Peyer's patch (tissue), 4 donors: ENCODE measurements at regions not wholly inside any gene's neighbourhood (a gene's known extent, or its start where the extent isn't known, plus 50 kb on each side); places are given as distances from the start of the nearest gene placed in this dataset.

Experiments used
- DNase-seq, 3 donors: peaks; one replicate each; pipeline ENCODE4 v3.0.0-alpha.2; 2017 to 2019
- H3K27ac ChIP-seq, 4 donors: fragments of 200-600 bp; sonication (generic); one replicate each; pipeline ENCODE4 v1.5.1; 2016 to 2019
- H3K27me3 ChIP-seq, 2 donors: fragments of 200-600 bp; sonication (generic); one replicate each; pipeline ENCODE4 v1.5.1; 2019
- H3K36me3 ChIP-seq, 3 donors: fragments of 200-600 bp; sonication (generic); one replicate each; pipeline ENCODE4 v1.5.1; 2016 to 2019
- H3K4me1 ChIP-seq, 4 donors: fragments of 200-600 bp; sonication (generic); one replicate each; pipeline ENCODE4 v1.5.1; 2016 to 2019
- H3K4me3 ChIP-seq, 4 donors: fragments of 200-600 bp; sonication (generic); 1 replicate in 3 of 4; 2 replicates in 1 of 4; pipeline ENCODE4 v1.5.1; 2016 to 2019; ENCODE audit warnings: mild to moderate bottlenecking in 1 of 4
- H3K9me3 ChIP-seq, 4 donors: fragments of 200-600 bp; sonication (generic); one replicate each; pipeline ENCODE4 v1.5.1; 2016 to 2019; ENCODE audit warnings: mild to moderate bottlenecking in 1 of 4
- CTCF ChIP-seq, 6 experiments: fragments of 450-650 bp in 4 of 6; fragments of 200-600 bp in 2 of 6; sonication (generic) in 1 of 6; IDR thresholded peaks; one replicate each; pipeline ENCODE4 v1.5.1; 2017 to 2019; ENCODE audit warnings: antibody characterized with exemption in 6 of 6, mild to moderate bottlenecking in 3 of 6, moderate library complexity in 1 of 6
- POLR2A ChIP-seq, 2 donors: fragments of 450-650 bp; IDR thresholded peaks; one replicate each; pipeline ENCODE4 v1.5.1; 2017; ENCODE audit warnings: antibody characterized with exemption in 2 of 2, mild to moderate bottlenecking in 2 of 2, moderate library complexity in 2 of 2

GRCh38 chr15:36502509-36502908, 76.9 kb upstream of the CDIN1 start:
- Histone ChIP-seq H3K27ac (no peak overlapping the region), H3K9me3 (no peaks in the 10 kb centered on the region), H3K27me3 (no peaks in the 10 kb centered on the region), H3K4me1 (no peaks in the 10 kb centered on the region), H3K36me3 (no peaks in the 10 kb centered on the region), H3K4me3 (no peak overlapping the region)
- TF ChIP-seq CTCF (IDR thresholded peaks at IDR 0.05) (no peak), POLR2A (IDR thresholded peaks at IDR 0.05) (no peak)
- no peak for DNase-seq

- no peak overlapping the region for H3K4me3 ChIP-seq
- DNase-seq: no peak
- H3K4me1 ChIP-seq: no peaks in the 10 kb centered on the region
- H3K27me3 ChIP-seq: no peaks in the 10 kb centered on the region
- H3K9me3 ChIP-seq: no peaks in the 10 kb centered on the region
- H3K36me3 ChIP-seq: no peaks in the 10 kb centered on the region
- no peak overlapping the region for H3K27ac ChIP-seq
- TF ChIP-seq POLR2A (IDR thresholded peaks at IDR 0.05) (no peak), CTCF (IDR thresholded peaks at IDR 0.05) (no peak)
Observed at GRCh38 chr15:36506733-36507356, 72.6 kb upstream of the CDIN1 start.

- H3K9me3 ChIP-seq: no peaks in the 10 kb centered on the region
- H3K4me1 ChIP-seq: no peaks in the 10 kb centered on the region
- no peaks in the 10 kb centered on the region for H3K27me3 ChIP-seq
- no peak overlapping the region for H3K4me3 ChIP-seq
- H3K27ac ChIP-seq: no peak overlapping the region
- DNase-seq: no peak
- no peaks in the 10 kb centered on the region for H3K36me3 ChIP-seq
- no peak for TF ChIP-seq CTCF (IDR thresholded peaks at IDR 0.05)
- TF ChIP-seq POLR2A (IDR thresholded peaks at IDR 0.05): no peak
Observed at GRCh38 chr15:36507458-36507857, 72.0 kb upstream of the CDIN1 start.

- Histone ChIP-seq H3K36me3 (no peaks in the 10 kb centered on the region), H3K4me1 (no peaks in the 10 kb centered on the region), H3K4me3 (no peak overlapping the region), H3K9me3 (no peaks in the 10 kb centered on the region), H3K27ac (no peak overlapping the region), H3K27me3 (no peaks in the 10 kb centered on the region)
- TF ChIP-seq CTCF (IDR thresholded peaks at IDR 0.05) (no peak), POLR2A (IDR thresholded peaks at IDR 0.05) (no peak)
- no peak for DNase-seq
Observed at GRCh38 chr15:36511594-36511993, 67.8 kb upstream of the CDIN1 start.

- Histone ChIP-seq H3K27ac (no peak overlapping the region), H3K4me1 (no peaks in the 10 kb centered on the region), H3K27me3 (no peaks in the 10 kb centered on the region), H3K9me3 (no peaks in the 10 kb centered on the region), H3K4me3 (no peak overlapping the region), H3K36me3 (no peaks in the 10 kb centered on the region)
- no peak for DNase-seq
- no peak for TF ChIP-seq CTCF (IDR thresholded peaks at IDR 0.05)
- TF ChIP-seq POLR2A (IDR thresholded peaks at IDR 0.05): no peak
Observed at GRCh38 chr15:36517758-36518157, 61.7 kb upstream of the CDIN1 start.

GRCh38 chr15:36519067-36519466, 60.4 kb upstream of the CDIN1 start:
- no peak for DNase-seq
- TF ChIP-seq POLR2A (IDR thresholded peaks at IDR 0.05) (no peak), CTCF (IDR thresholded peaks at IDR 0.05) (no peak)

More at GRCh38 chr15:36519067-36519466, 60.4 kb upstream of the CDIN1 start:
- no peak overlapping the region for H3K4me3 ChIP-seq
- no peaks in the 10 kb centered on the region for H3K4me1 ChIP-seq
- H3K36me3 ChIP-seq: no peaks in the 10 kb centered on the region
- no peaks in the 10 kb centered on the region for H3K27me3 ChIP-seq
- H3K9me3 ChIP-seq: no peaks in the 10 kb centered on the region
- H3K27ac ChIP-seq: no peak overlapping the region
